Thoracic aorta (tissue), 2 donors: ENCODE measurements at regions not wholly inside any gene's neighbourhood (a gene's known extent, or its start where the extent isn't known, plus 50 kb on each side); places are given as distances from the start of the nearest gene placed in this dataset.
"Not testable (repeated sequence)": the region's sequence is repeated elsewhere in the genome, so short reads cannot be mapped to it uniquely, and the experiment has no call there.

ENCODE experiments used
- ATAC-seq: fragments of 150-250 bp; one replicate; pipeline ENCODE4 v1.8.0; 2017; ENCODE audit warnings: low read depth; ENCODE audit not compliant: insufficient number of reproducible peaks, low FRiP score
- DNase-seq: peaks from one replicate; pipeline ENCODE4 v3.0.0-alpha.2; 2020; ENCODE audit warnings: low spot score
- H3K27ac ChIP-seq, 2 donors: fragments of 200-600 bp; sonication (generic); 1 replicate in 1 of 2; 2 replicates in 1 of 2; pipeline ENCODE4 v1.5.1; 2016; ENCODE audit warnings: mild to moderate bottlenecking in 2 of 2, moderate library complexity in 2 of 2
- H3K27me3 ChIP-seq: fragments of 200-600 bp; sonication (generic); replicated peaks from 2 replicates; pipeline ENCODE4 v1.6.0; 2016; ENCODE audit warnings: mild to moderate bottlenecking; ENCODE audit not compliant: insufficient read depth
- H3K36me3 ChIP-seq: fragments of 200-600 bp; sonication (generic); one replicate; pipeline ENCODE4 v1.5.1; 2016
- H3K4me1 ChIP-seq, 2 donors: fragments of 200-600 bp; sonication (generic); 1 replicate in 1 of 2; 2 replicates in 1 of 2; pipeline versions ENCODE4 v1.5.1 to v1.6.0; 2016; ENCODE audit warnings: low read depth in 2 of 2, mild to moderate bottlenecking in 1 of 2; ENCODE audit not compliant: control insufficient read depth in 1 of 2
- H3K4me3 ChIP-seq: fragments of 200-600 bp; sonication (generic); 2 replicates; pipeline ENCODE4 v1.5.1; 2016; ENCODE audit warnings: mild to moderate bottlenecking
- H3K9me3 ChIP-seq: fragments of 200-600 bp; sonication (generic); 2 replicates; pipeline ENCODE4 v1.5.1; 2016
- TF ChIP-seq, protein P1 (sequence below): fragments of 200-600 bp; sonication (generic); IDR thresholded peaks from one replicate; pipeline ENCODE4 v1.5.1; 2019; ENCODE audit warnings: antibody characterized with exemption

DNA sequence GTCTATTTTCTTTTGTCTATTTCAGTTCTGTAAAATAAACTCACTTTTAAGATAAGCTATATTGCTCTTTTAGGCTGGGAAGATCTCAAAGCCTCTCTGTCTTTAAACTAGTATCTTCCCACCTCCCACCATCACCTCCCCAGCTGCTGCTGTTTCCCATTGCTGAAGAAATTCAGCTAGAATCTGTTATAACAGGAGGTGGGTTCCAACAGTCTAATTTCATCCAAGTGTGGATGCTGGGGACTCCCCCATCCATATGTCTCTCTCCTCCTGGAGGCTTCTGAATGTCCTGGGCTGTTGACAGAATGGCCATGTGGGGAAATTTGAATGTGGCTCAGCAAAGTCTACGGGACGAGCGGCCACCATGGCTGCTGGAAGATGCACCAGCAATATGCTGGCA, 301.0 kb downstream of the RASEF start:
- no peak for ATAC-seq
- TF ChIP-seq, protein P1, sequence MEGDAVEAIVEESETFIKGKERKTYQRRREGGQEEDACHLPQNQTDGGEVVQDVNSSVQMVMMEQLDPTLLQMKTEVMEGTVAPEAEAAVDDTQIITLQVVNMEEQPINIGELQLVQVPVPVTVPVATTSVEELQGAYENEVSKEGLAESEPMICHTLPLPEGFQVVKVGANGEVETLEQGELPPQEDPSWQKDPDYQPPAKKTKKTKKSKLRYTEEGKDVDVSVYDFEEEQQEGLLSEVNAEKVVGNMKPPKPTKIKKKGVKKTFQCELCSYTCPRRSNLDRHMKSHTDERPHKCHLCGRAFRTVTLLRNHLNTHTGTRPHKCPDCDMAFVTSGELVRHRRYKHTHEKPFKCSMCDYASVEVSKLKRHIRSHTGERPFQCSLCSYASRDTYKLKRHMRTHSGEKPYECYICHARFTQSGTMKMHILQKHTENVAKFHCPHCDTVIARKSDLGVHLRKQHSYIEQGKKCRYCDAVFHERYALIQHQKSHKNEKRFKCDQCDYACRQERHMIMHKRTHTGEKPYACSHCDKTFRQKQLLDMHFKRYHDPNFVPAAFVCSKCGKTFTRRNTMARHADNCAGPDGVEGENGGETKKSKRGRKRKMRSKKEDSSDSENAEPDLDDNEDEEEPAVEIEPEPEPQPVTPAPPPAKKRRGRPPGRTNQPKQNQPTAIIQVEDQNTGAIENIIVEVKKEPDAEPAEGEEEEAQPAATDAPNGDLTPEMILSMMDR = no peak
- H3K4me1 ChIP-seq = no peaks in the 10 kb centered on the region

DNA sequence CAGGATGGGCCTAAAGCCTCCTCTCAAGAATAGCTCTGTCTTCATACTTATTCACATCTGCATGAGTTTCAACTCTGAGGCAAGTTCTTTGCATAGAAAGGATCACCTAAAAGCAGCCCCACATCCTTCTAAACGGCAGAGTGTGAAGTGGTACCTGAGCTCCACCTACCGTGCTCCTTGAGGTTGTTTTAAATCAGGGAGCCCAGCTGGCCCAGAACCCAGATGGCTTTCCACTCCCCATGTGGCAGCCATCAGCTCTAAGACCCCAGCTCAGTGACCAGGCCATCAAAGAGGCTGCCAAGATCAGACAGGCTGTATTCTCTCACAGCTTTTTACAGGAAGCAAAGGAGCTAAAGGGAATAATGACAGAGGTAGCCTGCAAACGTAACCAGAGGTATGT, 299.3 kb downstream of the RASEF start:
- TF ChIP-seq, protein P1 = no peak
- Histone ChIP-seq H3K4me3 (no peak overlapping the region), H3K4me1 (no peaks in the 10 kb centered on the region), H3K27ac (no peak overlapping the region), H3K9me3 (no peaks in the 10 kb centered on the region), H3K36me3 (no peaks in the 10 kb centered on the region), H3K27me3 (no peaks in the 10 kb centered on the region)
- ATAC-seq (no peak), DNase-seq (no peak)

More for the DNA sequence above, 301.0 kb downstream of the RASEF start:
- DNase-seq = no peak
- no peak overlapping the region for H3K27ac ChIP-seq
- H3K36me3 ChIP-seq = no peaks in the 10 kb centered on the region
- H3K9me3 ChIP-seq = no peaks in the 10 kb centered on the region
- no peak overlapping the region for H3K4me3 ChIP-seq
- no peaks in the 10 kb centered on the region for H3K27me3 ChIP-seq

DNA sequence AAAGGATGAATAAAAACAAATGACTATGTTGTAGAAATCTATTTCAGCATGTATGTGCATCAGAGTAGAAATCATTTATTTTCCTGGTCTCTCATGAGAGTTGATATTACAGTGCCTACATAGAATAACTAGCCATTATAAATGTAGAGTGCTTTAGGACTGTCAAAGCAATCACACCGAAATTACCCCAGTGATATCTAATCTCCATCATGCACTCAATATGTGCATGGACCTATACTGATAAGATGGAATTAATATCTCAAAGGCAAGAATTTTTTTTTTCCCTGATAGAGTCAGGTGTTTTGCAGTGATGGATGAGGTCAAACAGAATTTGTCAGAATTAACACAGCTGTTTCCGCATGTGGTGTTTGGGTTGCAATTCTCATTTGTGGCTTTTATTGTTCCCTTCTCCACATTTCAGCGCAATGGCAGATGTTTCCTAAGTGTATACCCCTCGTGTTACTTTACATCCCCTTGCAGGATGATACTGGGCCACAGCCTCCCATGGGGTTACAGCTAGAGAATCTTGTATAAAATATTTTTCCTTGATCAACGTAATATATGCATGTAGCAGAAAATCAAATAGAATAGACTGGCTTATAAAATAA, 298.8 kb downstream of the RASEF start:
- no peak for ATAC-seq
- no peaks in the 10 kb centered on the region for H3K36me3 ChIP-seq
- TF ChIP-seq, protein P1 = no peak
- DNase-seq = no peak
- H3K27me3 ChIP-seq = no peaks in the 10 kb centered on the region
- no peak overlapping the region for H3K4me3 ChIP-seq
- no peaks in the 10 kb centered on the region for H3K4me1 ChIP-seq
- H3K9me3 ChIP-seq = no peaks in the 10 kb centered on the region
- no peak overlapping the region for H3K27ac ChIP-seq

DNA sequence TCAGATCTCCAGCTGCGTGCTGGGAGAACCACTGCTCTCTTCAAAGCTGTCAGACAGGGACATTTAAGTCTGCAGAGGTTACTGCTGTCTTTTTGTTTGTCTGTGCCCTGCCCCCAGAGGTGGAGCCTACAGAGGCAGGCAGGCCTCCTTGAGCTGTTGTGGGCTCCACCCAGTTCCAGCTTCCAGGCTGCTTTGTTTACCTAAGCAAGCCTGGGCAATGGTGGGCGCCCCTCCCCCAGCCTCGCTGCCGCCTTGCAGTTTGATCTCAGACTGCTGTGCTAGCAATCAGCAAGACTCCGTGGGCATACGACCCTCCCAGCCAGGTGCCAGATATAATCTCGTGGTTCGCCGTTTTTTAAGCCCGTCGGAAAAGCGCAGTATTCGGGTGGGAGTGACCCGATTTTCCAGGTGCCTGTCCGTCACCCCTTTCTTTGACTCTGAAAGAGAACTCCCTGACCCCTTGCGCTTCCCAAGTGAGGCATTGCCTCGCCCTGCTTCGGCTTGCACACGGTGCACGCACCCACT, 288.2 kb downstream of the RASEF start:
- H3K36me3 ChIP-seq, H3K9me3 ChIP-seq, ATAC-seq, H3K4me3 ChIP-seq, DNase-seq, H3K27me3 ChIP-seq, H3K4me1 ChIP-seq, H3K27ac ChIP-seq: not testable (repeated sequence)

DNA sequence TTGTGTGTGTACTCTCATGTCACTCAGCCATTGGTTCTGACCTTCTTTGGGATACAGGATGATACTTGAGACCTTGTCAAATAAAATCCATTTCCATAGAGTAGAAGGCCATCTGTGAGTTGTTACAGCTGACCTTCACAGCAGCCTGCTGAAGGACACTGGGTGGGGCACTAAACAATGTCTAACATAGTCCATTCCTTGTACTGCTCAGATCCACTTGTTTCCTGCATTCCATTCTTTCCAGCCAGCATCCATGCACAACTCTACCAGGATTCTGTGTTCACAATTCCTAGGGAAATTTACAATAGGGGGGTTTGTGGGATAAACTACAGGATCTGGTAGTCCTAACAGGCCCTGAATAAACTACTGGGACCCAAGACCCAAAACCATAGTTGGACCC, 286.4 kb downstream of the RASEF start:
- TF ChIP-seq, protein P1 = no peak
- ATAC-seq = no peak

DNA sequence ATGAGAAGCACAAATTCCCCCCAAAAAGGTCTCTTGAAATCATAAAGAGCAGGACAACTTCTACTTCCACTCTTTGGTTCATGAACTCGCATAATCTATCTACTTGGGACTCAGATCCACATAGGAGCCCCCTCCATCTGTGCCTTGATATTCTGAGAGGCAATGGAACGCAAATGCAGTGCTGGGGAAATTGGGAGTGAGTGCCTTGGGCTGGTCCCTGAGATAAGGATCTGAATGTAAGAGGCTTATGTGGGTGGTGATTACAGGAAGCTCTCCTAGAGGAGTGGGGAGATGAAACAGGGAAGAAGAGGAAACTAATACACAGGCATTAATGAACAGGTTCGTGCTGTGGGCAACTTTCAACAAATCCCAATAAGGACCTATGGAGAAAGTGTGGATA, 285.6 kb downstream of the RASEF start:
- TF ChIP-seq, protein P1 = no peak
- H3K4me3 ChIP-seq = no peak overlapping the region
- ATAC-seq = no peak
- no peak for DNase-seq
- no peaks in the 10 kb centered on the region for H3K4me1 ChIP-seq
- no peaks in the 10 kb centered on the region for H3K36me3 ChIP-seq
- no peaks in the 10 kb centered on the region for H3K27me3 ChIP-seq
- H3K9me3 ChIP-seq = no peaks in the 10 kb centered on the region
- no peak overlapping the region for H3K27ac ChIP-seq

More for the DNA sequence above, 286.4 kb downstream of the RASEF start:
- no peak overlapping the region for H3K27ac ChIP-seq
- no peaks in the 10 kb centered on the region for H3K9me3 ChIP-seq
- H3K27me3 ChIP-seq = no peaks in the 10 kb centered on the region
- DNase-seq = no peak
- no peaks in the 10 kb centered on the region for H3K4me1 ChIP-seq
- H3K36me3 ChIP-seq = no peaks in the 10 kb centered on the region
- H3K4me3 ChIP-seq = no peak overlapping the region

DNA sequence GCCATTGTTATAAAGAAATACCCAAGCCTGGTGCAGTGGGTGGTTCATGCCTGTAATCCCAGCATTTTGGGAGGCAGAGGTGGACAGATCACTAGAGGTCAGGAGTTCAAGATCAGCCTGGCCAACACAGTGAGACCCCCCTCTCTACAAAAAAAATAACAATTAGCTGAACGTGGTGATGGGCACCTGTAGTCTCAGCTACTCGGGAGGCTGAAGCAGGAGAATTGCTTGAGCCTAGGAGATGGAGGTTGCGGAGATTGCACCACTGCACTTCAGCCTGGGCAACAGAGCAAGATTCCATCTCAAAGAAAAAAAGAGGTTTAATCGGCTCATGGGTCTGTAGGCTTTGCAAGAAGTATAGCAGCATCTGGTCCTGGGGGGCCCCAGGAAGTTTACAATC, 284.0 kb downstream of the RASEF start:
- not testable (repeated sequence) for H3K36me3 ChIP-seq, ATAC-seq, H3K4me3 ChIP-seq, H3K27me3 ChIP-seq, H3K27ac ChIP-seq, H3K4me1 ChIP-seq, H3K9me3 ChIP-seq, DNase-seq
